ENCODE measurements at regions not wholly inside any gene's neighbourhood (a gene's known extent, or its start where the extent isn't known, plus 50 kb on each side); places are given as distances from the start of the nearest gene placed in this dataset.

DNA sequence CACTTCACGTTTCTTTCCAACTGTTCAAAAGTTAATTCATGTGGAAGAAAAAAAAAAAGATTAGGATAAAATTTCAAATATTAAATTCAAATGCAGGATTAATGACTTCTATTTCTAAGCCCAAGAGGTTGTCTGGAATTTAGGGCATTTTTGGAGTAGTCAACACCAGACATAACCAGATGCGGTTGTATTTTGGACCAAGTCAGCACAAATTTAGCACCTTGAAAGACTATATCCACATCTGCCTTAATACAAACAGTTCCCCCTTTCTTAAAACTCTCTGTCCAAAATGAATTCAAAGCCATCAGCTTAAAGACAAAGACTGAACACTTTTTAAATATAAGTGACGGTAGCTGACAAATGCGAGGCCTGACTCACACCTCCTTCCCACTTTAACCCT is 282.9 kb downstream of the C16orf95 start:
- ChIA-PET POLR2A (no interaction called here), CTCF (no interaction called here)
- TF ChIP-seq ZSCAN18 (tag by site-specific recombination; IDR thresholded peaks at IDR 0.05): no peak
- TF ChIP-seq REPIN1 (tag by site-specific recombination; IDR thresholded peaks at IDR 0.05; ENCODE audit: low read depth): no peak
- TF ChIP-seq ZNF223 (tag by site-specific recombination; IDR thresholded peaks at IDR 0.05): no peak
- TF ChIP-seq, protein P1, sequence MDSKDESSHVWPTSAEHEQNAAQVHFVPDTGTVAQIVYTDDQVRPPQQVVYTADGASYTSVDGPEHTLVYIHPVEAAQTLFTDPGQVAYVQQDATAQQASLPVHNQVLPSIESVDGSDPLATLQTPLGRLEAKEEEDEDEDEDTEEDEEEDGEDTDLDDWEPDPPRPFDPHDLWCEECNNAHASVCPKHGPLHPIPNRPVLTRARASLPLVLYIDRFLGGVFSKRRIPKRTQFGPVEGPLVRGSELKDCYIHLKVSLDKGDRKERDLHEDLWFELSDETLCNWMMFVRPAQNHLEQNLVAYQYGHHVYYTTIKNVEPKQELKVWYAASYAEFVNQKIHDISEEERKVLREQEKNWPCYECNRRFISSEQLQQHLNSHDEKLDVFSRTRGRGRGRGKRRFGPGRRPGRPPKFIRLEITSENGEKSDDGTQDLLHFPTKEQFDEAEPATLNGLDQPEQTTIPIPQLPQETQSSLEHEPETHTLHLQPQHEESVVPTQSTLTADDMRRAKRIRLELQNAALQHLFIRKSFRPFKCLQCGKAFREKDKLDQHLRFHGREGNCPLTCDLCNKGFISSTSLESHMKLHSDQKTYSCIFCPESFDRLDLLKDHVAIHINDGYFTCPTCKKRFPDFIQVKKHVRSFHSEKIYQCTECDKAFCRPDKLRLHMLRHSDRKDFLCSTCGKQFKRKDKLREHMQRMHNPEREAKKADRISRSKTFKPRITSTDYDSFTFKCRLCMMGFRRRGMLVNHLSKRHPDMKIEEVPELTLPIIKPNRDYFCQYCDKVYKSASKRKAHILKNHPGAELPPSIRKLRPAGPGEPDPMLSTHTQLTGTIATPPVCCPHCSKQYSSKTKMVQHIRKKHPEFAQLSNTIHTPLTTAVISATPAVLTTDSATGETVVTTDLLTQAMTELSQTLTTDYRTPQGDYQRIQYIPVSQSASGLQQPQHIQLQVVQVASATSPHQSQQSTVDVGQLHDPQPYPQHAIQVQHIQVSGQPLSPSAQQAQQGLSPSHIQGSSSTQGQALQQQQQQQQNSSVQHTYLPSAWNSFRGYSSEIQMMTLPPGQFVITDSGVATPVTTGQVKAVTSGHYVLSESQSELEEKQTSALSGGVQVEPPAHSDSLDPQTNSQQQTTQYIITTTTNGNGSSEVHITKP (tag by site-specific recombination; IDR thresholded peaks at IDR 0.05): no peak
- no peak for TF ChIP-seq KLF8 (tag by site-specific recombination; IDR thresholded peaks at IDR 0.05)
- TF ChIP-seq ZNF670 (tag by site-specific recombination; IDR thresholded peaks at IDR 0.05; ENCODE audit: low read depth): no peak
- no peak for TF ChIP-seq ZNF266 (tag by site-specific recombination; IDR thresholded peaks at IDR 0.05; ENCODE audit: low read depth)
- TF ChIP-seq ZNF221 (tag by site-specific recombination; IDR thresholded peaks at IDR 0.05; ENCODE audit: borderline replicate concordance): no peak
- TF ChIP-seq OVOL3 (tag by site-specific recombination; IDR thresholded peaks at IDR 0.05): no peak
- TF ChIP-seq ZNF623 (tag by site-specific recombination; IDR thresholded peaks at IDR 0.05): no peak
- TF ChIP-seq ZNF138 (tag by site-specific recombination; IDR thresholded peaks at IDR 0.05; ENCODE audit: borderline replicate concordance): no peak
- TF ChIP-seq ZFP41 (tag by site-specific recombination; IDR thresholded peaks at IDR 0.05; ENCODE audit: borderline replicate concordance): no peak
- no peak for TF ChIP-seq ZFP37 (tag by site-specific recombination; IDR thresholded peaks at IDR 0.05)
- no peak for TF ChIP-seq ZNF707 (tag by site-specific recombination; IDR thresholded peaks at IDR 0.05)
- no peak for TF ChIP-seq ZNF747 (tag by site-specific recombination; IDR thresholded peaks at IDR 0.05)
- TF ChIP-seq ZNF324 (tag by site-specific recombination; IDR thresholded peaks at IDR 0.05): no peak

DNA sequence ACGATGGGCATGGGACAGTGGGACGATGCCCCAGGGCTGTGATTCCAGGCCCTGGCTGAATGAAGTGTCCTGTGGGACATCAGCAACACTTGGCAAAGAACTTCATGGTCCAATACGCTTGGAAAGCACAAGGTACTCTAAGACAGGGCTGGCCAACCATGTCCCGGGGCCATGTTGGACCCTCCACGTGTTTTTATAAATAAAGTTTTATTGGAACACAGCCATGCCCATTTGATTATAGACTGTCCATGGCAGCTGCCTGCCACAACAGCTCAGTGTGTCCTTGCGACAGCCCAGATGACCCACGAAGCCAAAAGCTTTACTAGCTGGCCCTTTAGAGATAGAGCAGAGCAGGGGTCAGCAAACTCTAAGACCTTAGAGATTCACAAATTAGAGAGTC is 282.1 kb downstream of the C16orf95 start:
- ChIA-PET CTCF (no interaction called here), POLR2A (no interaction called here)
- H3K27ac ChIP-seq (ENCODE audit: extremely low read depth, low read depth, low read length): no peak overlapping the region
- H3K4me1 ChIP-seq (ENCODE audit: control insufficient read depth, insufficient read depth, low read length): no peaks in the 10 kb centered on the region
- H3K36me3 ChIP-seq (ENCODE audit: control insufficient read depth in 2 of 2, insufficient read depth in 1 of 2, low read length in 2 of 2): no peaks in the 10 kb centered on the region
- H3K9me3 ChIP-seq (ENCODE audit: control insufficient read depth, insufficient read depth, low read depth, low read length): no peaks in the 10 kb centered on the region
- H3K4me3 ChIP-seq (ENCODE audit: low read depth, low read length): no peak overlapping the region
- TF ChIP-seq ZNF426 (tag by site-specific recombination; IDR thresholded peaks at IDR 0.05) (no peak), SALL2 (tag by site-specific recombination; IDR thresholded peaks at IDR 0.05; ENCODE audit: borderline replicate concordance) (no peak), KLF7 (tag by site-specific recombination; IDR thresholded peaks at IDR 0.05; ENCODE audit: borderline replicate concordance) (no peak), ZNF843 (tag by site-specific recombination; IDR thresholded peaks at IDR 0.05) (no peak), ZNF580 (tag by site-specific recombination; IDR thresholded peaks at IDR 0.05) (no peak), KLF16 (tag by site-specific recombination; IDR thresholded peaks at IDR 0.05) (no peak), ZNF670 (tag by site-specific recombination; IDR thresholded peaks at IDR 0.05; ENCODE audit: low read depth) (no peak), PATZ1 (tag by site-specific recombination; IDR thresholded peaks at IDR 0.05) (no peak), ZNF335 (tag by site-specific recombination; conservative IDR thresholded peaks at IDR 0.05) (no peak), ZNF112 (tag by site-specific recombination; IDR thresholded peaks at IDR 0.05) (no peak), ZNF354C (tag by site-specific recombination; IDR thresholded peaks at IDR 0.05; ENCODE audit: borderline replicate concordance, low read depth) (no peak), ZNF596 (tag by site-specific recombination; IDR thresholded peaks at IDR 0.05) (no peak), ZNF223 (tag by site-specific recombination; IDR thresholded peaks at IDR 0.05) (no peak), SP7 (tag by site-specific recombination; IDR thresholded peaks at IDR 0.05) (no peak), ZNF658 (tag by site-specific recombination; IDR thresholded peaks at IDR 0.05) (no peak)

More for the DNA sequence above, 282.9 kb downstream of the C16orf95 start:
- H3K27ac ChIP-seq (ENCODE audit: extremely low read depth, low read depth, low read length): no peak overlapping the region
- H3K4me1 ChIP-seq (ENCODE audit: control insufficient read depth, insufficient read depth, low read length): no peaks in the 10 kb centered on the region
- no peak overlapping the region for H3K4me3 ChIP-seq (ENCODE audit: low read depth, low read length)
- no peaks in the 10 kb centered on the region for H3K9me3 ChIP-seq (ENCODE audit: control insufficient read depth, insufficient read depth, low read depth, low read length)
- H3K36me3 ChIP-seq (ENCODE audit: control insufficient read depth in 2 of 2, insufficient read depth in 1 of 2, low read length in 2 of 2): no peaks in the 10 kb centered on the region
